ENCODE measurements at regions not wholly inside any gene's neighbourhood (a gene's known extent, or its start where the extent isn't known, plus 50 kb on each side); places are given as distances from the start of the nearest gene placed in this dataset.

DNA sequence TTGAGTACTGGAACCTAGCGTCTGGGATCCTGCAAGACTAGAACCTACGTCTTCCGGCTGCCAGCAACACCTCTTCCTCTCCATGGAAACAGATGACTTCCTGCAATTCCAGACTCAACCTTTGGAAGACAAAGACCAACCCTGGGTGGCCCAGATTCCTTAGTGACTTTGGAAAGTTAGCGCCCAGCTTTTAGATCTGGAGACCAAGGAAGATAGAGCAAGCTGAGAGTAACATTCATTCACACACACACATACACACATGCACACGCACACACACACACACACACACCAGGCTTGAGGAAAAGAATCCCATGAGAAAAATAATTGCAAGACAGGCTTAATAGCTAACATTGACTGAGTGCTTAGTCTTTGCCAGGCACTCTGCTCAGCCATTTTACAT lies 788.9 kb downstream of the UQCRFS1 start:
- DNase-seq (ENCODE audit: low read depth), result no peak

DNA sequence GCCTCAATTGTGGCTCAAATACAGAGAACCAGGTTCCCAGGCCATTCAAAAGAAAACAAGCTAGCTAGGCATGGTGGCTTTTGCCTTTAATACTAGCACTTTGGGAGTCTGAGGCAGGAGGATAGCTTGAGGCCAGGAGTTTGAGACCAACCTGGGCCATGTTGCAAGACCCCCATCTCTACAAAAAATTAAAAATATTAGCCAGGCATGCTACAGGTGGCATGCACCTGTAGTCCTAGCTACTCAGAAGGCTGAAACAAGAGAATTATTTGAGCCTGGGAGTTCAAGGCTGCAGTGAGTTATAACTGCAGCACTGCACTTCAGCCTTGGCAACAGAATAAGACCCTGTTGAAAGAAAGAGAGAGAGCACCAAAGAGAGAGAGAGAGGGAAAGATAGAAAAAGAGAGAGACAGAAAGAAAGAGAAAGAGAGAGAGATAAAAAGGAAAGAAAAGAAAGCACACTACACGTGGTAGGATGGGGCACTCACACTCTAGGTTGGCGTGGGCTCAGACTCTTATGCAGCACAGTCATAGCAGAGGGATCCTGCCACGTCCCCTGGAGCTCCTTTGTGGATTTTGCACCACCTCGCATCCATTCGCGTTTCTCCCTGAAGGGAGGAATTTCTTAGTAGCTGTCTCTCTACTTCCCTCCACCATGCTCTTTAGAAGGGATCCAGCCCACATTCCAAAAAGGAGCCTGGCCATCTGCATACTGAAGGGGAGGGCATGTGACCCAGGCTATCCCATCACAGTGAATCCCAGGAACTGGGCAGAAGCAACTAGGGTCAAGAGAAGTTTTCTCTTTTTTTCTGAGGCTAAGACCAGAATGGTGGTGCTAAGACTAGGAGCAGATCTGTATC lies 789.9 kb downstream of the UQCRFS1 start:
- TF ChIP-seq POLR2A (IDR thresholded peaks at IDR 0.05; ENCODE audit: extremely low read depth, insufficient read length), result no peak
- DNase-seq (ENCODE audit: low read depth), result no peak
- H3K4me3 ChIP-seq (ENCODE audit: low read depth, low read length), result no peak overlapping the region

More for the DNA sequence above, 788.9 kb downstream of the UQCRFS1 start:
- no peak overlapping the region for H3K4me3 ChIP-seq (ENCODE audit: low read depth, low read length)
- TF ChIP-seq, protein P1, sequence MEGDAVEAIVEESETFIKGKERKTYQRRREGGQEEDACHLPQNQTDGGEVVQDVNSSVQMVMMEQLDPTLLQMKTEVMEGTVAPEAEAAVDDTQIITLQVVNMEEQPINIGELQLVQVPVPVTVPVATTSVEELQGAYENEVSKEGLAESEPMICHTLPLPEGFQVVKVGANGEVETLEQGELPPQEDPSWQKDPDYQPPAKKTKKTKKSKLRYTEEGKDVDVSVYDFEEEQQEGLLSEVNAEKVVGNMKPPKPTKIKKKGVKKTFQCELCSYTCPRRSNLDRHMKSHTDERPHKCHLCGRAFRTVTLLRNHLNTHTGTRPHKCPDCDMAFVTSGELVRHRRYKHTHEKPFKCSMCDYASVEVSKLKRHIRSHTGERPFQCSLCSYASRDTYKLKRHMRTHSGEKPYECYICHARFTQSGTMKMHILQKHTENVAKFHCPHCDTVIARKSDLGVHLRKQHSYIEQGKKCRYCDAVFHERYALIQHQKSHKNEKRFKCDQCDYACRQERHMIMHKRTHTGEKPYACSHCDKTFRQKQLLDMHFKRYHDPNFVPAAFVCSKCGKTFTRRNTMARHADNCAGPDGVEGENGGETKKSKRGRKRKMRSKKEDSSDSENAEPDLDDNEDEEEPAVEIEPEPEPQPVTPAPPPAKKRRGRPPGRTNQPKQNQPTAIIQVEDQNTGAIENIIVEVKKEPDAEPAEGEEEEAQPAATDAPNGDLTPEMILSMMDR (IDR thresholded peaks at IDR 0.05; ENCODE audit: low read depth, low read length), result no peak
- TF ChIP-seq MYC (IDR thresholded peaks at IDR 0.05; ENCODE audit: low read depth, low read length) (no peak), POLR2A (IDR thresholded peaks at IDR 0.05; ENCODE audit: extremely low read depth, insufficient read length) (no peak)
- TF ChIP-seq, protein P2, sequence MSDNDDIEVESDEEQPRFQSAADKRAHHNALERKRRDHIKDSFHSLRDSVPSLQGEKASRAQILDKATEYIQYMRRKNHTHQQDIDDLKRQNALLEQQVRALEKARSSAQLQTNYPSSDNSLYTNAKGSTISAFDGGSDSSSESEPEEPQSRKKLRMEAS (IDR thresholded peaks at IDR 0.05; ENCODE audit: low read depth, low read length), result no peak

DNA sequence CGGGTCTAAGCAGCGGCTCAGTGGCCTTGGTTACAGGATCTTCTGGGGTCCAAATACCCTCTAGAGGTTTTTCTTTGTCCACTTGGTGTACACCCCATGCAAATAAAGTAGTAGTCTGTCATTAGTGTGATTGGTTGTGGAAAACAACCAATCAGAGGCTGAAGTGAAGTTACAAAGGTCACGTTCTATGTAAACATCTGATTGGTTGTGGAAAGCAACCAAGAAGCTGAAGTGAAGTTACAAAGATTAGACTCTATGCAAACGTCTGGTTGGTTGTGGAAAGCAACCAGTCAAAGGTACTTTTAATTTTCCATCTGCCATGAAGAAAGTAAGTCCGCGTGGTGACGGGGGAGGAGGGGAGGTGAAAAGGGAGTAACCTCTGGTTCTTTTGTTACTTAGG lies 790.9 kb downstream of the UQCRFS1 start:
- TF ChIP-seq, protein P2 (IDR thresholded peaks at IDR 0.05; ENCODE audit: low read depth, low read length), result no peak
- no peak for TF ChIP-seq MYC (IDR thresholded peaks at IDR 0.05; ENCODE audit: low read depth, low read length)
- TF ChIP-seq POLR2A (IDR thresholded peaks at IDR 0.05; ENCODE audit: extremely low read depth, insufficient read length), result no peak
- no peak for DNase-seq (ENCODE audit: low read depth)
- no peak overlapping the region for H3K4me3 ChIP-seq (ENCODE audit: low read depth, low read length)

DNA sequence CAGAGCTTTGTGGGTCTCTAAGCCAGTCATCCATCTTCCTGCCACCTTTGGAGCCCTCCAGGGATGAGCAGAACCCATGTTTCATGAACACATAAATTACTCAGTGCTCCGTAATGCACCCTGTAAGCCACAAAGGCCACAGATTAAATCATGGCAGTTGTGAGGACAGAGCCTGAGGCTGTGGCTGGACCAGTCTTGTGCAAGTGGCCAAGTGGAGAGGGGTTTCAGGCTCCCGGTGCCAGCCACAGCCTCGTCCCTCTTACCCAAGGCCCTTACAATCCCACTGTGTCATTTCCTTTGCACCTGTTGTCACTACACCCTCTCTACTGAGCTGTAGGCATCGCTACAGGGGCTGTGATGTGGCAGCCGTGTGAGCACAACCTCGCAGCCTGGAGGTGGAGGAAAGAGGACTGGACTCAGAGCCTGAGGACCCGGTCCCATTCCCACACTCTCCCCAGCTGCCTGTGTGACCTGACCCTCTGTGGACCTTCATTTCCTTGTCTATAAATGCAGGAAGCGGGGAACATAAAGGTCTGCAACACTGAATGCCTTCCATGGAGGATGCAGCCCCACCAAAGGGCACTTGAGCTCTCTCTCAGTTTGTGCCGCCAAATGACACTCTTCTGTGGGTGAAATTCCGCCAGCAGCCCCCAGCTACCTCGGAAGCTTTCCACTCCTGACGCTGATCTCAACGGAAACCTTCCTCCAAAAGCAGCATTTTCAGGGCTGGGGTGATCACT lies 792.0 kb downstream of the UQCRFS1 start:
- TF ChIP-seq, protein P2 (IDR thresholded peaks at IDR 0.05; ENCODE audit: low read depth, low read length), result no peak
- TF ChIP-seq, protein P1 (IDR thresholded peaks at IDR 0.05; ENCODE audit: low read depth, low read length), result no peak
- TF ChIP-seq POLR2A (IDR thresholded peaks at IDR 0.05; ENCODE audit: extremely low read depth, insufficient read length) (no peak), MYC (IDR thresholded peaks at IDR 0.05; ENCODE audit: low read depth, low read length) (no peak)
- DNase-seq (ENCODE audit: low read depth), result no peak
- no peak overlapping the region for H3K4me3 ChIP-seq (ENCODE audit: low read depth, low read length)

DNA sequence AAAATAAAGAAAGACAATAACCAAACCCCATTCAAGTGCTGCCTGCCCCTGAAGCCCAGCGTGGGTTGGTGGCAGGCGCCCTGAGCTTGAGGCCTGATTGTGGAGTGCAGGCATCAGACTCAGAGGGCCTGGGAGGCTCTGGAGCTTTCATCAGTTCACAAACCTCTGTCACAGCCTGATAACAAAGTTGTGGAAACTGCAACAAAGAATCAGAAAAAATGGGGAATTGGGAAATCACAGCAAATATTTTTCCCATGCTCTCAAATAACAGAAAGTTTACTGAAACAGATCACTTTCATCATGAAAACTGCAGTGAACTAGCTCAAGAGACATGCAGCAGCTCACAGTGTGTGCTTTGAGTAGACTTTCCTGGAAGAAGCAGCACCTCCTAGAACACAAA lies 793.6 kb downstream of the UQCRFS1 start:
- DNase-seq (ENCODE audit: low read depth), result no peak
- TF ChIP-seq POLR2A (IDR thresholded peaks at IDR 0.05; ENCODE audit: extremely low read depth, insufficient read length), result no peak
- no peak for TF ChIP-seq MYC (IDR thresholded peaks at IDR 0.05; ENCODE audit: low read depth, low read length)
- TF ChIP-seq, protein P1 (IDR thresholded peaks at IDR 0.05; ENCODE audit: low read depth, low read length), result no peak
- TF ChIP-seq, protein P2 (IDR thresholded peaks at IDR 0.05; ENCODE audit: low read depth, low read length), result no peak
- no peak overlapping the region for H3K4me3 ChIP-seq (ENCODE audit: low read depth, low read length)

DNA sequence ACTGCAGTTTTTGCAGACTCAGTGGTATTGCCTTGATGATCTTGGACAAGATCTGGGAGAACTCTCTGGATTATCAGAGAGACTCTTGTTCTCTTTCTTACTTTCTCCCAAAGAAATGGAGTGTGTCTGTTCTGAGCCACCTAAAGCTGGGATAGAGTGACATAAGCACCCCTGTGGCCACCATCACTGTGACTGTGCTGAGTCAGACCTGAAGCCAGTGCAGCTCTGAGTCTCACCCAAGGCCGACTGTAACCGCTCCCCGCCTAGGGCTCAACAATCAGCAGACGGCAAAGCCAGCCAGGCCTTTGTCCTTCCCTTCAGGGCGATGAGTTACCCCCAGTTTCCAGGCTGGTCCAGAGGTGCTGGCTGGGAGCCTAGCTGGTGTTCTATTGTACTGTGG lies 795.6 kb downstream of the UQCRFS1 start:
- H3K4me3 ChIP-seq (ENCODE audit: low read depth, low read length), result no peak overlapping the region
- TF ChIP-seq, protein P1 (IDR thresholded peaks at IDR 0.05; ENCODE audit: low read depth, low read length), result no peak
- TF ChIP-seq, protein P2 (IDR thresholded peaks at IDR 0.05; ENCODE audit: low read depth, low read length), result no peak
- TF ChIP-seq POLR2A (IDR thresholded peaks at IDR 0.05; ENCODE audit: extremely low read depth, insufficient read length) (no peak), MYC (IDR thresholded peaks at IDR 0.05; ENCODE audit: low read depth, low read length) (no peak)
- no peak for DNase-seq (ENCODE audit: low read depth)
